ENCODE measurements at regions not wholly inside any gene's neighbourhood (a gene's known extent, or its start where the extent isn't known, plus 50 kb on each side); places are given as distances from the start of the nearest gene placed in this dataset.

DNA sequence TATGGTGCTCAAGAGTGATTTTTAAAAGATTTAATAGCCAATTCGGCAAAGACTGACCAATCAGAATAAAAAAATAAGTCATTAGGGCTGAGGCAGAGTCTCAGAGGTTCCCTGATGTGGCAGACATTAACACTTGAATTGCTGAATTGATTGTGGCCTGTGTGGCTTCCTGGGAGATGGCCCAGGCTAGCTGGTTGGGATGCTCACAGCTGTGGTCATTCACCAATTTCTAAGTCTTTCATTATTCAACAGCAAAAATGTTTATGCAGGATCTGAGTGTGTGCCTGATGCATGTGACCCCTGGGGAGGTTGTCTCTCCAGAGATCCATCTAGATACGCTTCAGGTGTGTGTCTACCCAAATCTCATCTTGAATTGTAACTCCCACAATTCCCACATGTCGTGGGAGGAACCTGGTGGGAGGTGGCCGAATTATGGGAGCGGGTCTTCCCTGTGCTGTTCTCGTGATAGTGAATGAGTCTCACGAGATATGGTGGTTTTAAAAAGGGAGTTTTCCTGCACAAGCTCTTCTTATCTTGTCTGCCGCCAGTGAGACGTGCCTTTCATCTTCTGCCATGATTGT, 632.6 kb upstream of the SEMA6A start:
- Mint-ChIP-seq H3K27ac (ENCODE audit: unreplicated experiment) (no peak overlapping the region), H3K9me3 (ENCODE audit: low read depth, unreplicated experiment) (peaks cover 10% of the 10 kb centered on the region), H3K36me3 (ENCODE audit: insufficient read depth, unreplicated experiment) (no peaks in the 10 kb centered on the region), H3K27me3 (ENCODE audit: unreplicated experiment) (no peaks in the 10 kb centered on the region), H3K4me3 (ENCODE audit: low read depth, unreplicated experiment) (no peak overlapping the region), H3K4me1 (ENCODE audit: low read depth, unreplicated experiment) (no peaks in the 10 kb centered on the region)
- CTCF ChIA-PET = no interaction called here
- no peak for DNase-seq
- TF ChIP-seq CTCF (IDR thresholded peaks at IDR 0.05; ENCODE audit: unreplicated experiment) = no peak
- BruUV-seq (replicated peaks) = no TSS peak
- intact Hi-C loops (cut with micrococcal nuclease; ENCODE audit: unreplicated experiment) = no loop called here

DNA sequence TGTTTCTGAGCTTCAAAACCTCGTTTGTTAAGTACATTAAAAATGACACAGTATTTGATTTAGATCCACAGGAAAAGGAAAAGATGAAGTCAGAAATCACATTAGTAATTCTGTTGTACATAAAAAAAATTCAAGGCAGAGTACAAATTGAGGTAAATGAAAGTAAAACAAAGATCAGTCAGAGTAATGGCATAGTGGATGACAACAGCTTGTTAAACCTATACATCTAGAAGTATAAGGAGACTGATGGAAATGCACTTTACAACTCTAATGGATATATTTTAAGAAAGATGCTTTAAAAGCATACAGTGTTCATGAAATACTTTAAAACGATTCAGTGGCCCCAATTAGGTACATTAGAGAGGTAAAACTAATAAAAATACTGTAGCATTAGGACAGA, 631.3 kb upstream of the SEMA6A start:
- DNase-seq = no peak
- Mint-ChIP-seq H3K4me1 (ENCODE audit: low read depth, unreplicated experiment) (no peaks in the 10 kb centered on the region), H3K36me3 (ENCODE audit: insufficient read depth, unreplicated experiment) (no peaks in the 10 kb centered on the region), H3K9me3 (ENCODE audit: low read depth, unreplicated experiment) (peaks cover 13% of the 10 kb centered on the region), H3K27me3 (ENCODE audit: unreplicated experiment) (no peaks in the 10 kb centered on the region), H3K4me3 (ENCODE audit: low read depth, unreplicated experiment) (no peak overlapping the region), H3K27ac (ENCODE audit: unreplicated experiment) (no peak overlapping the region)
- CTCF ChIA-PET = no interaction called here
- no TSS peak for BruUV-seq (replicated peaks)
- intact Hi-C loops (cut with micrococcal nuclease; ENCODE audit: unreplicated experiment) = no loop called here
- no peak for TF ChIP-seq CTCF (IDR thresholded peaks at IDR 0.05; ENCODE audit: unreplicated experiment)

DNA sequence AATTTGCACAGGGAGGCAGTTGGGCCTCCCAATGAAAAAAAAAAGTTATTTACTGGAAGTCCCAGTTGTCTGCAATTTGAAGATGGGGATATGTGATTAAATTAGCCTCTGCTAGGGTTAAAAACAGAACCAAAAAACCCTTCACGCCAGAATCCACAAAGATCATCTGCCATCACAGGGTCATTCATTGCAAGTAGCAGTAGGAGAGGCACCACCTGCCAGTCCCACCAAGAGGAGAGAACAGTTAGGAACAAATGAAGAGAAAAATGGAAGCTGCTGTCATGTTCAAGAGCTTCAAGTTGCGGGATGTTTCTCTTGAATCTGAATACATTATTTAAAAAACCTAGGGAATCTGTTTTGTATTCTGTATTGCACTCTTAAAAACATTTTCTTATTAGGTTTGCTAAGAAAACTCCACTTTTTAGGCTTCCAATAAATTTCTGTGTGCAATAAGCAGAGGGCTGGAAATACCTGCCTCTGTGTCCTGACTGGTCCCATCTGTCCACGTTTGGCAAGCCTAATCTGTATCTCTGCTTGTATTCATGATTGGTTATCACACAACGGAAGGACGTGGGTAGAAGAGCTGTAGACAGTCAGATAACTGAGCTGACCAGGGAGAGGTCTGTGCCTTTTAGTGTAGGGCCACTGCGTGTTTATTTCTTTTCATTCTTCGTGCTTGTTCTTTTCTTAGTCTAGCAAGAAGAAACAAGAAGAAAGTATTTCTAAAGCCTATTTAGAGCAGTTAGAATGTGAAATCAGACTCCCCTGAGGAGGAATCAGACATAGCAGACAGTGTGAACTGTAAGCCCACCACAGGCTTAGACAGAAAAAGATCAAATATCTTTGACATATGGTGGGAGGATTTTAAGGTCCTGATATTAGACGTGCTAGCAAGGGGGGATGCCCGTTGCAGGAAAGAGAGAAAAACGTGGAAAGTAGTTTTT, 630.6 kb upstream of the SEMA6A start:
- no TSS peak for BruUV-seq (replicated peaks)
- H3K27ac Mint-ChIP-seq (ENCODE audit: unreplicated experiment) = no peak overlapping the region
- DNase-seq = no peak
- H3K36me3 Mint-ChIP-seq (ENCODE audit: insufficient read depth, unreplicated experiment) = no peaks in the 10 kb centered on the region
- intact Hi-C loops (cut with micrococcal nuclease; ENCODE audit: unreplicated experiment) = no loop called here
- H3K9me3 Mint-ChIP-seq (ENCODE audit: low read depth, unreplicated experiment) = peaks cover 16% of the 10 kb centered on the region
- no peaks in the 10 kb centered on the region for H3K27me3 Mint-ChIP-seq (ENCODE audit: unreplicated experiment)
- H3K4me1 Mint-ChIP-seq (ENCODE audit: low read depth, unreplicated experiment) = no peaks in the 10 kb centered on the region
- no peak overlapping the region for H3K4me3 Mint-ChIP-seq (ENCODE audit: low read depth, unreplicated experiment)
- CTCF ChIA-PET = no interaction called here
- TF ChIP-seq CTCF (IDR thresholded peaks at IDR 0.05; ENCODE audit: unreplicated experiment) = no peak

DNA sequence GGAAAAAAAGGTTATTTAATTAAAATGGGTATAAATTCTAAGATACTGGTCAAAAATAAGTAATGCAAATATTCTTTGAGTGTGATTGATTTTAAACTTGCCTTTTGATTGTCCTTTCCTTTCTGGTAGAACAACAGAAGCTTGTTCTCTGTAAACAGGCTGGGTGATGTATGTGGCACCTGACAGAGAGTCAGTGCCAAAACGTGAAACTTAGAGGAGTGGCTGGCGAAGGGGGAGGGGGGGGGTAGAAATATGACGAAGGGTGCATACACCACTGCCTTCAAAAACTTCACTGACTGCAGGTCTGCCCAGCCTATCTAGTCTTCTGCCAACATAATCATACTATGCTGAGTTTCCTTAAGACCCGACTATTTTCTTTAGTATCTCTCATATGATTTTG, 629.8 kb upstream of the SEMA6A start:
- H3K36me3 Mint-ChIP-seq (ENCODE audit: insufficient read depth, unreplicated experiment) = no peaks in the 10 kb centered on the region
- peaks cover 13% of the 10 kb centered on the region for H3K9me3 Mint-ChIP-seq (ENCODE audit: low read depth, unreplicated experiment)
- no peak overlapping the region for H3K4me3 Mint-ChIP-seq (ENCODE audit: low read depth, unreplicated experiment)
- no peaks in the 10 kb centered on the region for H3K4me1 Mint-ChIP-seq (ENCODE audit: low read depth, unreplicated experiment)
- intact Hi-C loops (cut with micrococcal nuclease; ENCODE audit: unreplicated experiment) = no loop called here
- no peak for TF ChIP-seq CTCF (IDR thresholded peaks at IDR 0.05; ENCODE audit: unreplicated experiment)
- BruUV-seq (replicated peaks) = no TSS peak
- CTCF ChIA-PET = no interaction called here
- no peaks in the 10 kb centered on the region for H3K27me3 Mint-ChIP-seq (ENCODE audit: unreplicated experiment)
- DNase-seq = no peak
- H3K27ac Mint-ChIP-seq (ENCODE audit: unreplicated experiment) = no peak overlapping the region
